Muscle of leg (tissue), 3 donors: ENCODE measurements at regions not wholly inside any gene's neighbourhood (a gene's known extent, or its start where the extent isn't known, plus 50 kb on each side); places are given as distances from the start of the nearest gene placed in this dataset.

Experiments used
- DNase-seq: peaks from one replicate; pipeline ENCODE4 v3.0.0; 2013
- H3K27ac ChIP-seq: one replicate; pipeline ENCODE4 v1.5.1; 2013; ENCODE audit warnings: mild to moderate bottlenecking, low read length, control low read depth
- H3K27me3 ChIP-seq: one replicate; pipeline ENCODE4 v1.6.1; 2013; ENCODE audit warnings: low read length; ENCODE audit not compliant: control insufficient read depth, insufficient read depth
- H3K36me3 ChIP-seq: one replicate; pipeline ENCODE4 v1.6.1; 2013; ENCODE audit warnings: low read length; ENCODE audit not compliant: control insufficient read depth, insufficient read depth
- H3K4me1 ChIP-seq: one replicate; pipeline ENCODE4 v1.6.1; 2013; ENCODE audit warnings: low read length; ENCODE audit not compliant: control insufficient read depth, insufficient read depth
- H3K4me3 ChIP-seq: one replicate; pipeline ENCODE4 v1.5.1; 2013; ENCODE audit warnings: low read length, control low read depth
- H3K9me3 ChIP-seq: replicated peaks from 2 replicates; pipeline ENCODE4 v1.6.1; 2013; ENCODE audit warnings: low read depth, low read length; ENCODE audit not compliant: control insufficient read depth
- WGBS: methylation state at CpG from one replicate; pipeline ENCODE4 v1.1.5; 2013; ENCODE audit warnings: missing lambda C conversion rate; ENCODE audit not compliant: insufficient coverage; 5-methylcytosine and 5-hydroxymethylcytosine counted together

DNA sequence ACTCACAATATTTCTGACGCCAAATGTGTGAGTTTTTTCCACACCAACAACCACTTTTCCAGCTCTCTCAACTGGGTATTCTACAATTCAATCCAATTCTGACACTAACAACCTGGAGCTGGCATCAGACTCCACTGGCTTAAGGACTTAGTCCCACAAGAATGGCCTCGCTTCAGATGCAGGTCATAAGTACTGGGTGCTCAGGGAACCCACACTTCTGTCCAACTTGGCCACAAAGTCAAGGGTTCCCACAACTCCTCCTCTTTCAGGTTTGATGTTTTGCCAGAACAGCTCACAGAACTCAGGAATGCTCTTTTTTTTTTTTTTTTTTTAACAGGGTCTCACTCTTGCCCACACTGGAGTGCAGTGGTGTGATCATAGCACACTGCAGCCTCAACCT is 56.1 kb upstream of the TMC5 start:
- no peaks in the 10 kb centered on the region for H3K36me3 ChIP-seq
- H3K9me3 ChIP-seq = no peaks in the 10 kb centered on the region
- no peaks in the 10 kb centered on the region for H3K4me1 ChIP-seq
- no peak for DNase-seq
- WGBS = 79% methylated on average over 2 of the region's 2 CpGs
- H3K27ac ChIP-seq = no peak overlapping the region
- H3K4me3 ChIP-seq = no peak overlapping the region
- H3K27me3 ChIP-seq = no peaks in the 10 kb centered on the region

DNA sequence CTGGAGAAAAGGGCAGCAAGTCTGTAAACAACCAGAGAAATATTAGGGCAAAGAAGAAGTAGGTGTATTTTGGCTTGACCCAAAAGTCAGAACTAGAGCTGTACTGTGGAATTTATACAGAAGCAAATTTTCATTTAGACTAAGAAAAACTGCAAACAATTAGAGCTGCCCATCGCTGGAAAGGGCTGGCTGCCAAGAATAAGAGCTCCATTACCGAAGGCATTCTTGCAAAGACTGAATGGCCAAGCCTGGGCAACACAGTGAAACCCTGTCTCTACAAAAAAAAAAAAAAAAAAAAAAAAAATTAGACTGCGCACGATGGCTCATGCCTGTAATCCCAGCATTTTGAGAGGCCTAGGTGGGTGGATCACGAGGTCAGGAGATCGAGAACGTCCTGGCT is 53.9 kb upstream of the TMC5 start:
- DNase-seq = no peak
- Histone ChIP-seq H3K27ac (no peak overlapping the region), H3K27me3 (no peaks in the 10 kb centered on the region), H3K4me3 (no peak overlapping the region), H3K4me1 (no peaks in the 10 kb centered on the region), H3K36me3 (no peaks in the 10 kb centered on the region), H3K9me3 (no peaks in the 10 kb centered on the region)
- WGBS = no CpG with 5 or more reads among the region's 7 CpGs

DNA sequence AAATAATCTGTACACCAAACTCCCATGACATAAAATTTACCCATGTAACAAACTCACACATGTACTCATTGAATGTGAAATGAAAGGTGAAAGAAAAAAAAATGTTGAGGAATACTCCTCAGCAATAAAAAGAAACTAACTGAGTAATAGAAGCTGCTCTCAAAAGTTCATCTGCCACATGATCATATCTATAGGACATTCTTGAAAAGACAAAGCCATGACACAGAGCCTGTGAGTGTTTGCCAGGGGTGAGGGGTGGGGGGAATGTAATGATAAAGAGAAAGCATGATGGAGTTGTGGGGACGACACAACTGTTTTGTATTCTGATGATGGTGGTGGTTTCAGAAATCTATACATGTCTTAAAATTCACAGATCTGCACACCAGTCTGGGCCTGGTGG is 52.2 kb upstream of the TMC5 start:
- Histone ChIP-seq H3K36me3 (no peaks in the 10 kb centered on the region), H3K27me3 (no peaks in the 10 kb centered on the region), H3K27ac (no peak overlapping the region), H3K9me3 (no peaks in the 10 kb centered on the region), H3K4me3 (no peak overlapping the region), H3K4me1 (no peaks in the 10 kb centered on the region)
- DNase-seq = no peak
- no CpG with 5 or more reads among the region's 1 CpG for WGBS

DNA sequence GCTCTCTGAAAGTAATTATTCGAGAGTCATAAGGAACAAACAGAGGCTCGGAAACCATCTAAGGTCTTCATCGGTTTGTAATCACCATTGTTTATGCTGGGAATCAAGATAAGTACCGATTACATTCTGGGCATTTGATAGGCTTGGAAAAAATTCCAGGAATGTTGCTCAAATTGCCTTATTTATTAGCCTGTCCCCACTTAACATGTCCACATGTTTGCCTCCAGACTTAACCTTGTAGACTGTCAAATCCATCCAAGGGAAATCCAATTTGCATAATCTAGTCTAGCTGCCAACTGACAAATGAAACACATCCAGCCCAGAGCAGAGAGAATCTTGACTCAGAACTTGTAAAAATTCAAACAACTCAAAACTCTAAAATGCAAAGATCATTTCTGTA is 51.3 kb upstream of the TMC5 start:
- H3K4me3 ChIP-seq = no peak overlapping the region
- no CpG with 5 or more reads among the region's 4 CpGs for WGBS
- H3K4me1 ChIP-seq = no peaks in the 10 kb centered on the region
- H3K27me3 ChIP-seq = no peaks in the 10 kb centered on the region
- peak; percentile 19 for DNase-seq
- no peak overlapping the region for H3K27ac ChIP-seq
- H3K36me3 ChIP-seq = no peaks in the 10 kb centered on the region
- H3K9me3 ChIP-seq = no peaks in the 10 kb centered on the region

DNA sequence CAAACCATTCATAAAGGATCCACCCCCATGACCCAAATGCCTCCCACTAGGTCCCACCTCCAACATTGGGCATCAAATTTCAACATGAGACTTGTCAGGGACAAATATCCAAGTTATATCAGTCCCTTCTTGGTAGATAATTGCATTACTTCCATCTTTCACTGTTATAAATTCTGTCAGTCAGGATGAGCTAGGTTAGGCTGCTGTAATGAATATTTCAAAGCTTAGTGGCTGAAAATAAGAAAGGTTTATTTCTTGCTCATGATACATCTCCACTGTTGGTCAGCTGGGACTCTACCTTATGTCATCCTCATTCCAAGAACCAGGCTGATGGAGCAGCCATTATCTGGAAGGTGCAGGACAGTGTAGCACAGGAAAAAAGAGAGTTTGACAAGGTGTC is 50.3 kb upstream of the TMC5 start:
- Histone ChIP-seq H3K27ac (no peak overlapping the region), H3K9me3 (no peaks in the 10 kb centered on the region), H3K4me3 (no peak overlapping the region), H3K4me1 (no peaks in the 10 kb centered on the region), H3K27me3 (no peaks in the 10 kb centered on the region), H3K36me3 (no peaks in the 10 kb centered on the region)
- no peak for DNase-seq
